HG02981 (cell line): ENCODE measurements at regions not wholly inside any gene's neighbourhood (a gene's known extent, or its start where the extent isn't known, plus 50 kb on each side); places are given as distances from the start of the nearest gene placed in this dataset.

Experiments
- ATAC-seq: cut with Tn5 transposase; IDR thresholded peaks from one replicate; pipeline ENCODE4 v1.9.1; 2021; ENCODE audit warnings: mild to moderate bottlenecking, moderate library complexity; ENCODE audit not compliant: unreplicated experiment

GRCh38 chr4:67052814-67053675, 492.3 kb downstream of the CENPC start:
- no peak for ATAC-seq

GRCh38 chr4:67051000-67051789, 494.1 kb downstream of the CENPC start:
- ATAC-seq: no peak

GRCh38 chr4:67049446-67049845, 495.9 kb downstream of the CENPC start:
- no peak for ATAC-seq

DNA sequence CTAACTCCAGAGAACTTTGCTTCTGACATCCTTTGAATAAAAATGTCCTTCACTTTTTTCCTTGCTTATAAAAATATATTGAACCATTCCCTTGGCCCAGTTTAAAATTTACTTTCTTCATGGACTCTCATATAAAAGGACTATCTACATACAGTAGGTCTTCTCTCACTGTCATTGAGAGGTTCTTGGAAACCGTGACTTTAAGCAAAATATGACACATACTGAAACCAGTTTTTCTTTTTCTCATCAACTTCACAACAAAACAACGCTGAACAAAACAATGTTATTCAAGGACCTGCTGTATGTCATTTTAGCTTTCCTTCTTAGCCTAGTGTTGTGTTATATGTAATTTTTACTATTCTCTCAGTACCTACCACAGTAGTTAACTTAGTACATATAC, 496.8 kb downstream of the CENPC start:
- no peak for ATAC-seq

- ATAC-seq: no peak
Measured at GRCh38 chr4:67040315-67040714, 505.0 kb downstream of the CENPC start.

- ATAC-seq: no peak
Measured at GRCh38 chr4:67038228-67038566, 507.1 kb downstream of the CENPC start.

DNA sequence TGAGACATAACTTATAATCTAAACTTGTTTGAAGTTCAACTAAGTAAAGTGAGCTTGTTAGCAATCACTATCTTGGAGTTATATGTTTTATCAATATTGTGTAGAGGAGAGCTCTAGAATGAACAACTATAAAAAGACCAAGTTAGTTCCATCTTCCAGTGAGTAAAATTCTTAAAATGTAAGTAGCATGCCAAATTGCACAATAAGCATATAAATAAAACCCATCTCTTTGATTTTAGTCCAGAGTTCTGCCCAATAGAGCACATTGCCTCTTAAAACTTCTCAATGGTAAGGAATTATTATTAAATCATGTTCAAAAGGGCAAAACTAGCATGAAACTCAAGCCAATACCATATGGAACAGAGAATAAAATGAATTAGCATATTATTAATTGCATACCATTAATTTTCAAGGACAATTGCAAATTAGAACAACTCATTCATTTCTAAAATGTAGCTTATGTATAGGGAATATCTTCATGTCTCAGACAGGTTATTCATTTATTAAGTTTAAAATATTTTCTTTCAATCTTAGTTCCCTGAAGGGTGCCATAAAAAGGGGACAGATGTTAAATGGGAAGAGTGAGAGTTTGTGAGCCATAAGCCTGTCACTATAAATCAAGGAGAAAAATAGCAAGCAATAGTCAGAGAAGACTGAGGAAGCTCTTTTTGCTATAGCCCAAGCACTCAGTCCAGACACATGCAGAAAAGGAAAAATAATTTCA, 507.6 kb downstream of the CENPC start:
- no peak for ATAC-seq

GRCh38 chr4:67036791-67037190, 508.5 kb downstream of the CENPC start:
- ATAC-seq: no peak

DNA sequence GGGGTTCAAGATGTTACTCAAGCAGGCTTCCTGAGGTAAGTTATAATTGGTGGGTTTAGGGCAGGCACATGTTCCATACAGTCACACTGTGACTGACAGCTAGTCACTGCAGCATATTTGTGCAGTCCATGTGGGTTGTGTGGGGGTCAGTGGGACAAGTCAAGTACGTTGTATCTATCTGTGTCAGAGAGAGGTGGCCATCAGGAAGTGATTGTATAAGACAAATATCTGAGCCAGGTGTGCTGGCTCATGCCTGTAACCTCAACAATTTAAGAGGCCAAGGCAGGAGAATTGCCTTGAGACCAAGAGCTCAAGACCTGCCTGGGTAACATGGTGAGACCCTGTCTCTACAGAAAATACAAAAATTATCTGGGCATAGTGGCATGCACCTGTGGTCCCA, 509.3 kb downstream of the CENPC start:
- no peak for ATAC-seq

DNA sequence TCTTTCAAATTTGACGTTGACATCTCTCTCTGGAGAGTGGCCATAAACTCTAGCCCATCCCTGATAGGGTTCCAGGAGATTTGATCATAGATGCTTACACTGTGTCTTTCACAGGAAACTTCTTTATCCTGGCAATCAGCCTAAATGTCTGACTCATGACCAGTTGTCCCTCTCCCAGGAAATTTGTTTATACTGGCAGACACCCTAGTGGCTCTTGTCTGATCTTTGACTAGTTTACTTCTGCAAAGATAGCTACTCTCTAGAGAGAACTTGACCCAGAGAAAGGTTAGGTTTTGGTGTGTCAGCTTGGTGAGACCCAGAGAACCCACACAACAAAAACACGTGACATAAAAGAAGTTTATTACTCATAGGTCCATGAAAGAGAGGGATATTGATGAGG, 509.8 kb downstream of the CENPC start:
- ATAC-seq: no peak

GRCh38 chr4:67030636-67031035, 514.7 kb downstream of the CENPC start:
- ATAC-seq: no peak

GRCh38 chr4:67020438-67020797, 524.9 kb downstream of the CENPC start:
- ATAC-seq: no peak

DNA sequence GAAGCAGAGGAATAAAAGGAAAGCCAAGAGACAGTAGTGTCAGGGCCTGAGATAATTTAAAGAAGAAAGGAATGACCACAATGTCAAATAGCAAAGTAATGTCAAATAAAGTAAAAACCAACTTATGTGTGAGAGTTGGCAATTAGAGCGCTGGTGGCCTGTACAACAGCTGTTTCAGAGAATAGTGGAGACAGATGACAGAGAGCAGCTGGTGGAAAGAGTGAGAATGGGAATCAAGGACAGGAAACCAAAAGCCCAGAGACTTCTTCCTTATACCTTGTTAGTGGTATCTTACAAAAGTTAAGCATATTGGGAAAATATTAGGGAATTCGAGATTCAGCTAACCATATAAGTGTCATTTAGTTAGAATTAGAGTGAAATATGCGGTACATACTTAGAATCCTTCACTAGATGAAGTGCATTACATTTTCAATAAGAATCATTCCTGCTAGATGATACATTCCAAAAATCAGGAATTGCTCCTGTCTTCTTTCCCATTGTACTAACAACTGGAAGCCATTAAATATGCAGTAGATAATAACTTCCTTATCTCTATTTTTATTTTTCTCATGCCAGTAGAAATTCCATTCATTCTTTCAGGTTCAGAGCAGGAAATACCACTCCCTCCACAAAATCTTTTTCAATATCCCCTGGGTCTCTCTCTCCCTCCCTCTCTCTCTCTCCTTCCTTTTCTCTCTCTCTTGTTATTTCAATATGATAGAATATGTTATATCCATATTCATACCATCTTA, 525.4 kb downstream of the CENPC start:
- ATAC-seq: no peak

GRCh38 chr4:67014592-67014991, 530.7 kb downstream of the CENPC start:
- ATAC-seq: no peak

DNA sequence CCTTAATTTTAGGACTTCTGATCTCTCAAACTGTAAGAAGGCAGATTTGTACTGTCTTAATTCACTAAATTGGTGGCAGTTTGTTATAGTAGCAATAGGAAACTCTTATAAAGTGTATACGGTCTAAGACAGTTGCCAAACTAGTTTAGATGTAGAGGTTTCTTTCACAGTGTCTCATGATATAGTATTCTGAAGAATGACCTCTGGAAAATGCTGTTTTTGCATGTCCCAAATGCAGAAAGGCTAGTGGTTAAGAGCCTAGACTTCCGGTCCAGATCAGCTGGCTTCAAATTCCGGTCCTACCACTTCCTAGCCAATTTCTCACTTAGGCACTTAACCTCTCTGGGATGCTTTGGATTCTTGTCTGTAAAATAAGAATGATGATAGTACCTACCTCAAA, 538.5 kb downstream of the CENPC start:
- no peak for ATAC-seq

DNA sequence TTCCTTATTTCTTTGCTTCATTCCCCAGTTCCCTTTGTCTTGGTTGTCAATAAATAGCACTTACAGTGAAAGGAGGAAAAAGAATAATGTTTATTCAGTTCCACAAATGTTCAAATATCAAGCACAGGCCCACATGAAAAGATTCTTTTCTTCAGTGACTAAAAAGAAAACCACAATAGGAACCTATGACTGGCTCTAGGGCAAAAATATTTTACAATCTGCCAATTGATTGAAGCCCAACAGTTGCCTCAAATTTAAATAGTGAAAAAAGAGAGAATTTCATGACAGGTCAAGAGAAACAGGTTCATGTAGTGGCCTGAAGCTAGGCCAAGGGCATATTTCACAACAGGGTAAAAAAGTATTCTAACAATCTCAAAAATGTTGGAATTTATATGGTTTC, 553.8 kb downstream of the CENPC start:
- no peak for ATAC-seq

DNA sequence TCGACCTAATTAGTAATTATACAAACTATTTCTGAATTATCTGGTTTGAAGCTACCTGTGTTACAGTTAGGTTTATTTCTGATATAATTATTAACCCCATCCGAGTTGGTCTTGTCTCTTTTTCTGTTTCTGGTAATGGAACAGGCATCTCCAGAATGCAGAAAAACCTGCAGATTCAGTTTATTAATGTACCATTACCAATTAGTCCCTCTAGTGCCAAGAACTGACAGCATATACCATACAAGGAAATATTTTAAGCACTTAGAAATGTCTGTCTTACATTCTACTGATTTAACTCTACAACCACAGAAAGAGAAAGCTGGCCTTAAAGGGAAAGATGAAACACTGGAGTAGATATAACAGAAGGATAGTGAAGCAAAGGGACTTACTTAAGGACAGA, 570.6 kb downstream of the CENPC start:
- ATAC-seq: no peak

GRCh38 chr4:66972087-66972486, 573.2 kb downstream of the CENPC start:
- ATAC-seq: no peak

DNA sequence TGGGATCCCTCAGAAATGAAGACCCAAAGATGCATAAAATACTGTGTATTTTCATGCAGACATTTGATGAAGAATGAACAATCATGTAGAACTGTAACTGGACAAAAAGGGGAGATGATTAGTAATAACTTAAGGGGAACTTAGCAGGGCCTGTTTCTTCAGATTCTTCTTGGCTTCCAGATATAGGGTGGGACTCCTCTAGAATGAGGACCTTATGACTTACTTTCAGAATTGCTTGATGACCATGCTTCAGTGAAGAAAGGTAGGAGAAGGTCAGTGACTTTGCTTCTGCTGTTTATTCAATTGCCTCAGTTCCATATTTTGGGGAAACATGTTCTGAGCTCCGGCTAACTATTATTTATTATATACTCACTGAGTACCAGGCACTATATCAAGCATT, 580.8 kb downstream of the CENPC start:
- ATAC-seq: no peak

GRCh38 chr4:66963084-66963483, 582.2 kb downstream of the CENPC start:
- no peak for ATAC-seq

GRCh38 chr4:66959207-66959606, 586.1 kb downstream of the CENPC start:
- ATAC-seq: no peak
